ENCODE measurements at regions not wholly inside any gene's neighbourhood (a gene's known extent, or its start where the extent isn't known, plus 50 kb on each side); places are given as distances from the start of the nearest gene placed in this dataset.

- TF ChIP-seq CTCF (IDR thresholded peaks at IDR 0.05) (peak; percentile 31 to 94 (median 76)), POLR2A (IDR thresholded peaks at IDR 0.05) (no peak)
These were observed 129.2 kb downstream of the RGS21 start for GRCh38 chr1:192445839-192446489.
